ENCODE measurements at regions not wholly inside any gene's neighbourhood (a gene's known extent, or its start where the extent isn't known, plus 50 kb on each side); places are given as distances from the start of the nearest gene placed in this dataset.
"Not testable (repeated sequence)": the region's sequence is repeated elsewhere in the genome, so short reads cannot be mapped to it uniquely, and the experiment has no call there.

DNA sequence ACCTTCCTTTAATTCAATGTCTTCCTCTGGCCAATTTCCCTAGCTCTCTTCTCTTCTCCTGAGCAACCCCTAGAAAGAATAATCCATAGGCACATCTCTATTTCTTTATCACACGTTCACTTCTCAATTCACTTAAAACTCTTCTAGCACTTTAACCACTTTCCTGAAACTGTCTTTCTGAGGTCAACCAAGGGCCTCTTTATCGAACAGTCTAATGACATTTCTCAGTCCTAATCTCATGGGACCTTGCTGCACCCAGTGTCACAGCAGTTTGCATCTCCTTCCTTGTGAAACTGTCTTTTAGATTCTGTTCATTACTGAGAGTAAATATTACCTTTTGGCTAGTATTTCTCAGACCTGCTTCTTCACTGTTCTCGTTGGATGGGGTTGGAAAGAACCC is 285.3 kb upstream of the RASGEF1B start:
- DNase-seq, result no peak

DNA sequence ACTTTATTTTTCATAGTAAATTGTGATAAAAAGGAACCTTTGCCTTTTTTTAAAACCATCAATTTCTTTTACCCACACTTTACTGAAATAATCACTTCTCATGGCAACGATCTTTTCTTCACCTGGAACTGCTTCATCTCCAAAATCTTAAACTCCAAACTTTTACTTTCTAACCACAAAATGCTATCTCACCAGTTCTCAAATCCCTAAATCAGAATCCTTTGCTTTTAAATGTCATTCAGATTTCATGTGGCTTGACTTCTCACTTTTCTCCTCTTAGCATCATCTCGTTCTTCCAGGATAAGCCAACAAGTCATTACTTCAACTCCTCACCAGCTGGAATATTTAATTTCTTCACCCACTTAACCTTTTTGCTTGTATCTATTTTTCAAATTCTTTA is 284.3 kb upstream of the RASGEF1B start:
- DNase-seq, result no peak

DNA sequence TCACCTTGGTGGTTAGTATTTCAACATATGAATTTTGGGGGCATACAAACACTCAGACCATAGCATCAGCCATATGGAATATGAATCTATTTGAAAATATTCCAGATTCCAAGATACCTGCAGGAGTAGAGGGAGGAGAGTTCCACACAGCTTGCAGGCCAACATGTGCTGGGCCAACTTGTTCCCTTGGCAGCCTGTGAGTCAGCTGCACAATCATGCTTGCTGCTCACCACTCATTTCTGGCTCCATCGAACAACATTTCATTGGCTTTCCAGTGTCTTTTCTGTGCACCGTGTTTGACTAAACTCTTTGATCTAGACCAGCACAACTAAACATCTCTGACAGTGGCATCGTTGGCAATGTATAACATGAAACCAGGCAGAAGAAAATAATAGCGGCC is 282.5 kb upstream of the RASGEF1B start:
- no peak for DNase-seq

DNA sequence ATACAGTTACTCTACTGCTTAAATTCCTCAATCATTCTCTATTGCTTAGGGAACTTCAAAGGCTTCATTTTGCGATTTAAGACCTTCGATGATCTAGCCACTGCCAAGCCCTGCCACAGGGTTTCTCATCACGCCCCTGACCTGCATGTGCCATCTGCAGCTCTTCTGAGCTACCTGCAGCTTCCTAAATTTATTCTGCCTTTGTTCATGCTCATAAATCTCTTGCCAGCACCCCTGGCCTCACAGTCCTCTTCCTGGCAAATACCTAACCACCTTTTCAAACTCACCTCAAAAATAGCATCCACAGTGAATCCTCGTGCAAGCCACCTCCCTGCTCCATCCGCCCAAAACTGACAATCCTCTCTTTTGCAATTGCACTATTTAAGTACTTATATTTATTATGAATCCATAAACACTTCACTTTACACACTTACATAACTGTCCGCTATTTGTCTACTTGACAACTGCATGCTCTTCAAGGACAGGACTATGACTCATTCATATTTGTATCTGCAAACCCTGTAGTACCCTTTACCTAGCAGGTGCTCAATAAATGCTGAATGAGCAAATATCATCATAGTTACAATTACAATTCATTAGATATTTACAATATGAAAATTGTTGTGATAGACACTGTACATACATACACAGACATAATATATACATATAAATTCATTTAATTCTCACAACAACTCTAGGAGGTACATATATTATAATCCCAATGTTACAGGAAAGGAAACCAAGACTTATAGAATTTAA is 280.0 kb upstream of the RASGEF1B start:
- DNase-seq, result no peak

DNA sequence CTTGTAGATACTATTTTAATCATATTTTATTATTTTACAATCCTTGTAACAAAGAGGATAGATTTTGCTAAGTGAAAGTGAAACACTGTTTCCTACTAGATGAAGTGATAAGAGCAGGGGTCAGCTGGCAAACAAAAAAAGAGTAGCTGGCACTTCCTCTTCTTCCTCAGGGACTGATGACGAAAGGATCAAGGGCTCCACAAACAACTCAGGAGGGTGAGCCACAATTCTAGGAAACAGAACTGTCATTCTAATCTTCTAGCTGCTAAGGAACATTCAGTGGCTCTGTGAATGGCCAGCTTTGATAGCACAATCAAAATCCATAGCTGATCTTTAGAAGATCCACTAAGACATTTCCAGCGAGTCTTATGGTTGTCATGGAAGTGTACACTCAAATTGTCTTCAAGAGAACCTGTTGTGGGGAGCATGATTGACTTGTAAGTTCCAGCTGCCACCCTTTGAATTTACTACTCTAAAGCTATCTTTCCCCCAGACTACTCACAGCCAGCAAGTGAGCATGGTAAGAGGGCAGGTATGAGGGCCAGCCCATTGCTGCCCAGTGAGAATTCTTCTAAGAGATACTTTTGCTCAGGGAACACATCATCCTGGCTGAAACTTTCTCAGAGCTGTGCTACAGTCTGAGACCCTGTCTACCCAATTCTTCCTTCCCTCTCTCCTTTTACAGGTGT is 275.7 kb upstream of the RASGEF1B start:
- DNase-seq, result peak; percentile 76 to 85

DNA sequence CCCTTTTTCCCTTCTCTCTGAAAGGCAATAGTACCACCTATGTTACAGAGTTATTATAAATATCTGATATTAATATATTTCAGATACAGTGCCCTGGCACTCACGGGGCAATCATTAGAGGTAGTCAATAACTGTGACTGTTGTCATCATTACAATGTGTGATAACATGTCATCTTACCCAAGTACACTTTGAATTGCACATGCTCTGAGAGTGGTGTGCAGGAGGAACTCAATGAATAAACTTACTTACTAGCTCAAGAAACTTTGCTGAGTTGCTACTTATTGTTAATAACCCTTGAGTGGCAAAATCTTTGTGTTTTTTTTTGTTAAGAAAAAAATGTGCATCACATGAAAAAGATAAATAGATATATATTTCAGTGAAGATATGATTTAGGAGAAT is 275.1 kb upstream of the RASGEF1B start:
- DNase-seq, result peak; percentile 37 to 48

DNA sequence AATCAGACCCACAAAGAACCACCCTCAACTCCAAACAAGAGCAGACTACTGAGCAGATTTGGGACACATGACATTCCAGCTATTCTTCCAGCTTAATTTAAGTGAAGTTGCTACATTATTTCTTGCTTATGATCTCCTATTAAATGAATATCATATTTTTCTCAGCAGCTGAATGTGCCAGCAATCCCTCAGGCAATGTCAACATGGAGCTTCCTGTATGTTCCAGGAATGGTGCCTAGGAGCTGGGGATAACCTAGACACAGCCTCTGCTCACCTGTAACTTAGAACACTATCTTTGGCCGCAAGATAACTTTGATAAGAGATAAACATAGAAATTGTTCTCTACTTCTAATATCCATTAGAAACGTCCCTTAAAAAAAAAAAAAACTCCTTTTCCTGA is 274.4 kb upstream of the RASGEF1B start:
- no peak for DNase-seq

DNA sequence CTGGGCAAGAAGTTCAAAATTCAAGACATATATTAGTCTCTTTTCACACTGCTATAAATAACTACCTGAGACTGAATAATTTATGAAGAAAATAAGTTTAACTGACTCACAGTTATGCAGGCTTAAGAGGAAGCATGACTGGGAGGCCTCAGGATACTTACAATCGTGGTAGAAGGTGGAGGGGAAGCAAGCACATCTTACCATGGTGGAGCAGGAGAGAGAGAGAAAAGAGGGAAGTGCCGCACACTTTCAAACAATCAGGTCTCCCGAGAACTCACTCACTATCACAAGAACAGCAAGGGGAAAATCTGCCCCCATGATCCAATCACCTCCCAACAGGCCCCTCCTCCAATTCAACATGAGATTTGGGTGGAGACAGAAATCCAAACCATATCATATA is 273.3 kb upstream of the RASGEF1B start:
- no peak for DNase-seq

DNA sequence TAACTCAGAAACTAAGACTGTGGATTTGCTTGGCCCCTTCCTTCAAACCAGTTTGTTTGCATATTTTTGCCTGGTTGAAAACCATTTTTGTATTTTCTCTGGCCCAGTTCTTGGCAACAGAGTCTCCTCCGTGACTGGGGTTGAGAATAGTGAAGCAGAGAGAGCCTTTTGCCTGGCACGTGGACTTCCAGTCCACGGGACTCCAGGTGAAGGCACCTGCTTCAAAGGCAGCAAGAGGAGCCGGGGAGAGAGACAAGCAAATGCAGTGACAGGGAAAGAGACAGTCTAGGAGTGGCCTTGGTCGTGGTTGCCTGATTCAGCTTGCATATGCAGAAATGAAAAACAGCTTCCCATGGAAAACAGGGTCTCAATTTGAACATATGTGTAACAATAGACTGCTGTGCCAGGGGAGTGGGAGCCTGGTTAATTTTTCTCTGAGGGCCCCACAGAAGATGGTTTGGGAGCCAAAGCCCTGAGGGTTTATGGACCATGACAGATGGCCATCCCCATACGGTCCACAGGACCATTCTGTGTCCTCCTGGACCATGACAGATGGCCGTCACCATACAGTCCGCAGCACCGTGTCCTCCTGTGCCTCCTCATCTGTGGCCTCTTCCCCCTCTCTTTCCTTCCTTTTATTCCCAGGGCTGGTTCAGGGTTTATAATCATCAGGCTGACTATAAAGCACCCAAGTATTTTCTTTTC is 272.2 kb upstream of the RASGEF1B start:
- DNase-seq, result no peak

DNA sequence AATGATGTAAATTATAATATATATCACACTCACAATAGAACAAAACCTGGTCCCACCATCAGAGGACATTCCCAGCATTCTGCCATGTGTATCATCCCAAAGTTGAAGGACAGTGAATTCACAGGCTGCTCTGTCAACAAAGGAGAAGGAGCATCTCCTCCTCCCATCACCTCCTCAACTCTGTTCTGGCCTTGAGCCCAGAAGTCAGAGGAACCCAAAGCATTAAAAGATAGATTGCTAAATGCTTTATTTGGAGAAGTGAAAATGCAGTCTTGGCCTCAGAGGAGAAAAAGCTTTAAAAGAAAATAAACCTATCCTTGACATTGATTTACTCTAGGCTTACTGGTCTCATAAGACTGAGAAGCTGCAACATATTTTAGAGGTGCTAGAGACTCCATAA is 268.8 kb upstream of the RASGEF1B start:
- peak; percentile 40 to 57 for DNase-seq

DNA sequence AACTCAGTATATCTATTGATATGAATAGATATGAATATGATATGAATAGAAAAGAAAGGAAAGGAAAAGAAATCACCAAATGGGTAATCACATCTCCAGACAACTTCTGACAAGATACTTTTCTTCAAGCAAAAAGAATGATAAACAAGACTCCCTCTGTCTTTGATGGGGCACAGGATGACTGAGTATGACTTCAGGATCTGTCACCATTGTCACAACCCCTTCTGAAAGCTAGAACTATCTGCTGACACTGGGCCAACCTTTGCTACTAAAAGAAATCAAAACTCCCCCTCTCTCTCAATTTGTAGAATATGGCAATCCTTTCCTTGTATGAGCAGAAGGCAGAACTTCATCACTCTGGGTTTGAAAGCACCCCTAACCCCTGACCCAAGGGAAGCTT is 267.2 kb upstream of the RASGEF1B start:
- DNase-seq, result no peak

DNA sequence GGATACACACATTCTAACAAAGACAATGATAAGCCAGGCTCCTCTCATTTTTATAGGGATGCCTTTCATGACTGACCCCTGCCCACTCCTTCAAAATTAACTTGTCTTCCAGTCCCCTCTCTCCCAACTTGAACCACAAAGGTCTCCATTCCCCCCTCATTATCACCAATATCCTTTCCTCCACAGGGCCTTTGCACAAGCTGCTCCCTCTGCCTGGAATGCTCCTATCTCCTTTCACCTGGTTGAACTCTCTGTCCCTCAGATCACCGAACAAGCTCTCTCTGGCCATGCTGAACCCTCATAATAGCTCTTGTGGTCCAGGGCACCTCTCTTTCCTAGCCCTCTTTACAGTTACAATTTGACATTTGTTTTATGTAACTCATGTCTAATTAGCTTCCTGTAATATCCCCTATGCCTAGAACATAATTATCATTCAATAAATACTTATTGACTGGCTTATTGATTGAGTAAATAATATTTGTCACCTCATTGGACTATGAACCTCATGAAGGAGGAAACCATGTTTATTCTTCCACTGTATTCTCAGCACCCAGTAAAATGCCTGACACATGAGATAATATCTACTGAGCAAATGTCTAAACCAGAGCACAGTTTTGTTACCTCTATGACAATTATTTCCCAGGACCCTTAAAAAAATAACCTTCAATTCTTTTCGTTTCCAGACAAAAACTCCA is 266.3 kb upstream of the RASGEF1B start:
- no peak for DNase-seq

DNA sequence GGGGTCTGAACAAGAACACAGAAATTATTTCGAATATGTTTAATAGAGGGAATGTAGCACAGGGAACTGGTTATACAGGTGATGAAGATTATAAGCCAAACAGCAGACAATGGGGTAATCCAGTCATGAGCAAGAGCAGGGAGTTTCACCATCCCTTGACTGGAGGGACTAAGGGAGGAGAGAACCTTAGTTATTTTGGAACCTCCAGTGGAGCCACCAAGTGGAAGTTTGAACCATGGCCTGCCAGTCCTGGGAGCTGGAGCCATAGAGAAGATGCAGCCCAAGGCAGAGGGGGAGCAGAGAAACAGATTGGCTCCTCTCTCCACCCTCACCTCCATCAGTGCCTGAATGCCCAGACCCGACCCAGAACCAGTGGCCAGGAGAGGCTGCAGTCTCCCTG is 264.6 kb upstream of the RASGEF1B start:
- peak in 1 of 2 donors; percentile 54 for DNase-seq

DNA sequence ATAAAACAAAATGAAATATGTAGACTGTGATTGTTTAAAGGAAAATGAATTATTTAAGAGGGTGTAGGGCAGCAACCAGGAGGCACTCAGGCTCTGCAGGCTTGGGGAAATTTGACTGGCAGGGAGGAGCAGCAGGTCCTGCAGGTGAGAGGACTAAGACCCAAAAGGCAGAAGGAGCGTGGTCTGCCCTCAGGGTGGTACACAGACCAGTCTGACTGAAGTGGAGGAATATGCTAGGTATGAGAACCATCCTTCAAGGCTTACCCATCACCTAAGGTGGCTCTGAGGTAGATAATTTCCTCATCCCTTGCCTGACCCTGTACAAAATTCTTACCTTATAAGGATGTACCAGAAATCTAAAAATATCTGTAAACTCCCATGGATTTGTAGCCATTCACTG is 261.3 kb upstream of the RASGEF1B start:
- no peak for DNase-seq

DNA sequence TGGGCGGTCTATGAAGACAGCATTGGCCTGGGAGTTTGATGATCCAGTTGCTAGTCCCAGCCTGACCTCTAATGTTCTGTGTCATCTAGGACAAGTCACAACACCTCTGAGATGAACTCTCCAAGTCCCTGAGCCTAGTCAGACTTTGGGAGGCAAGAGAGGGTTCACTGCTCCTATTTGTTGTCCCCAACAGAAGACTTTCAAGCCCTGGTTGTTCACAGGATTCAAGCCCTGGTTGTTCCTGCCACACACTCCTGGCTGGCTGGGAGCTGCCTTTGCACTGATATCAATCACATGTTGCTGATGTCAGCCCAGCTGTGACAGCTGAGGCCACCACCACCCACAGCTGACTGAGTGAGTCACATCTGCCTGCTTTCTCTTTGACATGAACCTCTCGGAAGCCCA is 253.2 kb upstream of the RASGEF1B start:
- DNase-seq, result peak; percentile 90 to 97

DNA sequence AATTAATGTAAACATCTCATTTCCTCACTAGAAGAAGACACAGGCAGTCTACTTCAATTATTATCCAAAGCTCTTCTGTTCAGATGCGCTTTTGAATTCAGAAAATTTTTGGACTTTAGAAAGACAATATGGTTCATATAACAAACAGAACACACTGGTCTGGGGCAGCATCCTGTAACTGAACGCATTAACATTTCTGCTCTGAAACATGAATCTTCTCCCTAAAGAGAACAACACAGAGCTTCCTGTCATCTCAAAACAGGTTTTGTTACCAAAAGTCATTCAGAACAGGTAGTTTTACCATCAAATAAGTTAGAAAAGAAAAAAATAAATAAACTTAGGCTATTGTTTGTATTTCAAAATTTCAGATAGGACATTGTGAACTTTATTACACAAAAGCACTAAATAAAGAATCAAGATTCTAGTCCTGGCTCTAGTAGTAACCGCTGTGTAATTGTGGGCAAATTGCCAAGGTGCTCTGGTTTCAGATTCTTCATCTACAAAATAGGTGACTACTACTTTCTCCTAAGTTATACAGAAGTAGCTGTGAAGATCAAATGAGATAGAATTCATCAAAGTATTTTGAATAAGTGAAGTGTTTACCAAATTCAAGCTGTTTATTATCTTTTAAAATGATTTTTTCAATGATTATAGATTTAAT is 252.3 kb upstream of the RASGEF1B start:
- peak; percentile 34 to 38 for DNase-seq

DNA sequence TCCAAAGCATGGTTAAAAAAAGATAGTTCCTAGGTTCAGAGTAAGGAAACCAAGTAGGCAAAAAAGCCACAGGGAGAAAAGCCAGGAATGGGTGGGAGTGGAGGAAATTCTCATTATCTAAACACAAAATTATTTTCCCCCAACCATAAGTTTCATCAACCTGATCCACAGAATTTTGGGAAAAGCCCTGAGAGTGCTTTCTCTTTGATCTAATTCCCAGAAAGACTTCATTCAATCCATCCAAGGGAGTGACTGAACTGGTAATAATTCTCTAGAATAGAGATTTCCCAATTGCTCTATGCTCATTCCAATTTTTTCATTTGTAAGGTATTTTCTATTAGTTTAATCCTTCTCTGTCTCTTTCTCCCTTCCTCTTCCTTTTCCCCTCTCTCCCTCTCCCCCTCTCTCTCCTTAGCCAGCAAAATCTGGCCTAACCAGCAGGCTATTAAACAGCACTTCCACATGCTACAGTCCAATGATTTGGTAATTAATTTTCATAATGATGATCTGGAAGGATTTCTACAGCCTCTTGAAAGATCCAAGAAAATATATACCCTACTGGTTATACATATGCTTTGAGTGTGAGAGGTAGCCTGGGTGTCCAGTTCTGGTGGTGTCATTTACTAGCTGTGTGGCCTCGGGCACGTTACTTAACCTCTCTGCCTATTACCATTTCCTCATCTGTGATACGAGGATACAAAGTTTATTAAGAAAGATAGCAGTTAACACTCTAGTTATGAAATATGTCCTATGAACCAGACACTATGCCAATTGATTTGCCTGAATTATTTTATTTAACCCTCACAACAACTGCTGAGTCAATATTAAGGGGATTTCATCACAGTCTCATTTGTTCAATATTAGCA is 251.5 kb upstream of the RASGEF1B start:
- no peak for DNase-seq

DNA sequence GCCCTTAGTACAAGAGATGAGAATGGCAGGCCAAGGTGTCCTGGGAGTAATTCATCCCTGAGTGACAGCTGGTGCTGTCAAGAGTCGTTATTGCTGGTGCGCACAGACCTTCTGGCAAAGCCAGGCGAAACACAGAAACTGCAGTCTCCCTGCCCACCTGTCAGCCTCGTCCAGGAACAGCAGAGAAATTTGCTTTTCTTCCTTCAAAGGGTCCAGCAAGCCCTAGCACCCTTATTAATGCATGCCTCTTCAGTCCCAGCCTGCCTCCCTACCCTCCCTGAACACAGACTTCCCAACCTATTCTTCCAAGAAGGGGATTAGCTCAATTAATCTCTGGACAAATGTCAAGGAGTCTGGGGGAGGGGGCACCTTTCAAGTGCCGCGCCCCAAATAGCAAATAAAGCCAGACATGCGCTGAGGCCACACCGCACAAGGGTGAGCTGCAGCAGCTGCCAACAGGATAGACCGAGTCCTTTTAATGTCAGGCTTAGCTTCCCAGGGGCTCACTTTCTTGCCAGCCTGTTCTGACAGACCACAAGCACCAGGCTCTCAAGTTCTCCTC is 250.7 kb upstream of the RASGEF1B start:
- DNase-seq, result no peak

DNA sequence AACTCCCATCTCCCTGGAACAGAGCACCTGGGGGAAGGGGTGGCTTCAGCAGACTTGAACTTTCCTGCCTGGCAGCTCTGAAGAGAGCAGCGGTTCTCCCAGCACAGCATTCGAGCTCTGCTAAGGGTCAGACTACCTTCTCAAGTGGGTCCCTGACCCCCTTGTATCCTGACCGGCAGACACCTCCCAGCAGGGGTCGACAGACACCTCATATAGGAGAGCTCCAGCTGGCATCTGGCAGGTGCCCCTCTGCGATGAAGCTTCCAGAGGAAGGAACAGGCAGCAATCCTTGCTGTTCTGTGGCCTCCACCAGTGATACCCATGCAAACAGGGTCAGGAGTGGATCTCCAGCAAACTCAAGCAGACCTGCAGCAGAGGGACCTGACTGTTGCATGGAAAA is 244.1 kb upstream of the RASGEF1B start:
- DNase-seq, result no peak

DNA sequence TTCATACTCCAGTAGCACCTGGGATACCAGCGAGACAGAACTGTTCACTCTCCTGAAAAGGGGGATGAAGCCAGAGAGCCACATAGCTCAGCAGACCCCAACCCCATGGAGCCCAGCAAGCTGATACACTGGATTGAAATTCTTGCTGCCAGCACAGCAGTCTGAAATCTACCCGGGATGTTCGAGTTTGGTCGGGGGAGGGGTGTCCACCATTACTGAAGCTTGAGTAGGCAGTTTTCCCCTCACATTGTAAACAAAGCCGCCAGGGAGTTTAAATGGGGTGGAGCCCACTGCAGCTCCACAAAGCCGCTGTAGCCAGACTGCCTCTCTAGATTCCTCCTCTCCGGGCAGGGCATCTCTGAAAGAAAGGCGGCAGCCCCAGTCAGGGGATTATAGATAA is 243.7 kb upstream of the RASGEF1B start:
- DNase-seq, result not testable (repeated sequence)

DNA sequence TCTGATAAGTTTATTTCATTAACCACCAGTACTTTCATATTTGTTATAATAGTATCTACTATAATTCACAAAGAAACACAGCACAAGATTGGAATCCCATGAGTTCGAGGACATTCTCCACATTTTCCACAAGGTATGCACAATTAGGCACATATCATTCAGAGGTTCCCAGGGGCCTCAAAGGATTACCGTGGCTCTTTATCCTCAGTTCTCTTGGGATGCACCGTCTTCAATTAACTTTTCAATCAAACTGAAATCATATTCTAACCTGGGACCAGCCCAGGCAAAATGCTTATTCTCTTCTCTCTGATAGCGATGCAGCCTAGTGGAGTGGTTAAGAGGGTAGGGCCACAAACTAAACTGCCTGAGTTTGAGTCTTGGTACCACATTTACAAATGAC is 242.6 kb upstream of the RASGEF1B start:
- DNase-seq, result no peak

DNA sequence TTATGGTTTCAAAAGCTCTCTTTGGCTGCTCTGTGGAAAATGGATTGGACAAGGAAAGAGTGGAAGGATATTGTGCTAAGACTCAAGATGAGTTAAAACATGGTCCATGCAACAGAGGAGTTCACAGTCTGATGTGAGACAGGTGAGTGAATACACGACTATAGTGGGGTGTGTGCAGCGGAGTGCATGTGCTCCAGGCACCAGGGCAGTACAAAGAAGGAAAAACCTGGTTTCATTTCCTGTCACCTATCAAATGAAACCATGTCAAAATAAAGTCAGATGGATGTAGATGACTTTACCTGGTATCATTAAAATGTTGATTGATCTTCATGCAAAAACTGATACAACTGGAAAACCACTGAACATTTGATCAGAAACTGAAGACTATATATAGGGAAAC is 241.0 kb upstream of the RASGEF1B start:
- DNase-seq, result no peak

Measured in inflammatory macrophage treated with lipopolysaccharide for 1 hour (primary cell).